ENCODE measurements at regions not wholly inside any gene's neighbourhood (a gene's known extent, or its start where the extent isn't known, plus 50 kb on each side); places are given as distances from the start of the nearest gene placed in this dataset.

DNA sequence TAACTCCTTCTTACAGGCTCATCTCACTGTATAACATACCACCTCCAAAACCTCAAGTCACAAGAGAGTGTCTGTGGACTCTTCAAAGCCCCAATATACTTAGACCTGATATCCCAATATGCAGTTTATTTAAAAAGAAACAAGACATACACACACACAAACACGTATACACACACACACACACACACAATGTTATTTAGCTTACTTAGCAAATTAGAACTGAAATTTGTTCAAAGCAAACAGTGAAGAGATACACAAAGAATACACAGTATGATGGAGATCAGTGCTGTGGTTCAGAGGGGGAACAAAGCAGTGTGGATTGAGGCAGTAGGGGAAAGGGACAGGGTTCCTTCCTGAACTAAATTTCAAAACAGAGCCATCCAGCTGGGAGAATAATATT lies 807.2 kb downstream of the IPMK start:
- no peak for TF ChIP-seq EP300 (IDR thresholded peaks at IDR 0.05)
- TF ChIP-seq, protein P1, sequence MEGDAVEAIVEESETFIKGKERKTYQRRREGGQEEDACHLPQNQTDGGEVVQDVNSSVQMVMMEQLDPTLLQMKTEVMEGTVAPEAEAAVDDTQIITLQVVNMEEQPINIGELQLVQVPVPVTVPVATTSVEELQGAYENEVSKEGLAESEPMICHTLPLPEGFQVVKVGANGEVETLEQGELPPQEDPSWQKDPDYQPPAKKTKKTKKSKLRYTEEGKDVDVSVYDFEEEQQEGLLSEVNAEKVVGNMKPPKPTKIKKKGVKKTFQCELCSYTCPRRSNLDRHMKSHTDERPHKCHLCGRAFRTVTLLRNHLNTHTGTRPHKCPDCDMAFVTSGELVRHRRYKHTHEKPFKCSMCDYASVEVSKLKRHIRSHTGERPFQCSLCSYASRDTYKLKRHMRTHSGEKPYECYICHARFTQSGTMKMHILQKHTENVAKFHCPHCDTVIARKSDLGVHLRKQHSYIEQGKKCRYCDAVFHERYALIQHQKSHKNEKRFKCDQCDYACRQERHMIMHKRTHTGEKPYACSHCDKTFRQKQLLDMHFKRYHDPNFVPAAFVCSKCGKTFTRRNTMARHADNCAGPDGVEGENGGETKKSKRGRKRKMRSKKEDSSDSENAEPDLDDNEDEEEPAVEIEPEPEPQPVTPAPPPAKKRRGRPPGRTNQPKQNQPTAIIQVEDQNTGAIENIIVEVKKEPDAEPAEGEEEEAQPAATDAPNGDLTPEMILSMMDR (IDR thresholded peaks at IDR 0.05), result no peak
- TF ChIP-seq POLR2A (IDR thresholded peaks at IDR 0.05), result no peak
- Histone ChIP-seq H3K4me1 (no peaks in the 10 kb centered on the region), H3K27ac (no peak overlapping the region), H3K36me3 (no peaks in the 10 kb centered on the region), H3K9me3 (no peaks in the 10 kb centered on the region), H3K27me3 (no peaks in the 10 kb centered on the region), H3K4me3 (no peak overlapping the region)
- DNase-seq (ENCODE audit: low spot score in 2 of 2), result no peak
- WGBS, 2 donors, result 58 to 80% methylated on average over 1 of the region's 1 CpG

DNA sequence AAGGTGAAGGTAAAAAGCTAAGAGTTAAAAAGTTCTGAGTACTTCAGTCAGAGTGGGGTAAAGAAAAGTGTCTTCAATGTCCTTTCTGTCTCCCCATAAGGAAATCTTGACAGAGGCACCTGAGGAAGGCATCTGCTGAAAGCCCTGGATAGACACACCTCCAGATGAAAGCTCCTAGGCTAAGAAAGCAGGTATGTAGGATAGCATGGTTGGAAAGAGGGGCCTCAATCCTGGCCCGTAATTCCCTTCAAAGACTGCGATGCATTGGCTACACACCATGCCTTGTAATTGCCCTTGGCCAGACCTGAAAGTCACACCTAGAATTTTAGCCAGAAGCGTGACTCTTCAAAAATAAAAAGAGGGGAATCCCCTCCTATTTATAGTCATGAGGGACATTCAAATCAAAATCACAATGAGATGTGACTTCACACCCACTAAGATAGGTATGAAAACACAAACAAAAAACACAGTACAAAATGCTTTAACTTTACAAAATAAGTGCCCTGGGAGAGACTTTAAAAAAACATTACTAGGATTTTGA lies 809.7 kb downstream of the IPMK start:
- Histone ChIP-seq H3K27ac (no peak overlapping the region), H3K27me3 (no peaks in the 10 kb centered on the region), H3K4me3 (no peak overlapping the region), H3K36me3 (no peaks in the 10 kb centered on the region), H3K4me1 (no peaks in the 10 kb centered on the region), H3K9me3 (no peaks in the 10 kb centered on the region)
- TF ChIP-seq POLR2A (IDR thresholded peaks at IDR 0.05) (no peak), EP300 (IDR thresholded peaks at IDR 0.05) (no peak)
- TF ChIP-seq, protein P1 (IDR thresholded peaks at IDR 0.05), result no peak
- WGBS, 2 donors, result 82 to 89% methylated on average over 3 of the region's 3 CpGs
- no peak for DNase-seq (ENCODE audit: low spot score in 2 of 2)

DNA sequence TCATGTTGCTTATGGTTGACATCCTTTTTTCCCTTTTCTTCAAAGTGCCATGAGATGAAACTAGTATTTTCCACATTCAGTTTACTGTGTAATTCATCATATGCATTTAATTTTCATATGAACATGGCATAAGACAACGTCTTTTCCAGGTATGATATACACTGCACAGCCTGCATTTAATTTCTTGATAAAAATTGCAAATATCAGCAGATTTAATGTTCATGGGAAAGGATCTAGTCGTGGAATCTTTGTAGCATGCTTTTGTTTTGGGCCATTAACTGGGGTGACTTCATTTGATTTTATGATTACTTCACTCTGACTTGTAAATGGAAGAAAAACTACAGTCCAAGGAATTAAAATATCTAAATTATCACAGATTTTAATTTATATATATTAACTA lies 837.3 kb downstream of the IPMK start:
- H3K4me1 ChIP-seq, result no peaks in the 10 kb centered on the region
- H3K9me3 ChIP-seq, result no peaks in the 10 kb centered on the region
- no peak for DNase-seq (ENCODE audit: low spot score in 2 of 2)
- 61 to 65% methylated on average over 2 of the region's 2 CpGs for WGBS, 2 donors
- H3K36me3 ChIP-seq, result no peaks in the 10 kb centered on the region
- no peak overlapping the region for H3K4me3 ChIP-seq
- TF ChIP-seq, protein P1 (IDR thresholded peaks at IDR 0.05), result no peak
- TF ChIP-seq POLR2A (IDR thresholded peaks at IDR 0.05), result no peak
- TF ChIP-seq EP300 (IDR thresholded peaks at IDR 0.05), result no peak
- no peaks in the 10 kb centered on the region for H3K27me3 ChIP-seq
- no peak overlapping the region for H3K27ac ChIP-seq

DNA sequence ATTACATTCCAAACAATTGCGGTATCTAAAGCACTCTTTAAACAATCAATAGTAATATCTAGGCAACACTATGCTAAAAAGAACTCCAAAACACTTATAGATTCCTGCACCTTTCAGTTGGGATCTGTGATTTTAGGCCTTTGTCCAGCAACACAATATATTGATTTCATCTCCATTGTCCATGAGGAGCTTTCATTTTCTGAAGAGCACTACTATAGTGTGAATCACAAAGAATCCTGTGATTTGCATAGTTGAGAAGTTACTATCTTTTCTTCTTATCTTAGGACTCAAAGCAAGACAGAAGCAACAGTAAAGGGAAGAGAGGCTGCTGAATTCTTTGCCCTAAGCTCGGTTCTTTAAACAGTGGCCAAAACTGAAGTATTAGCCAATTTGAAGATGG lies 846.8 kb downstream of the IPMK start:
- TF ChIP-seq EP300 (IDR thresholded peaks at IDR 0.05), result no peak
- TF ChIP-seq POLR2A (IDR thresholded peaks at IDR 0.05), result no peak
- TF ChIP-seq, protein P1 (IDR thresholded peaks at IDR 0.05), result no peak
- no peak for DNase-seq (ENCODE audit: low spot score in 2 of 2)
- H3K9me3 ChIP-seq, result peaks cover 0 to 6% (median 0%) of the 10 kb centered on the region in 4 donors
- no peaks in the 10 kb centered on the region for H3K27me3 ChIP-seq
- H3K4me3 ChIP-seq, result no peak overlapping the region
- H3K27ac ChIP-seq, result no peak overlapping the region
- no peaks in the 10 kb centered on the region for H3K4me1 ChIP-seq
- H3K36me3 ChIP-seq, result no peaks in the 10 kb centered on the region
- WGBS, 2 donors, result 83 to 90% methylated on average over 2 of the region's 2 CpGs

DNA sequence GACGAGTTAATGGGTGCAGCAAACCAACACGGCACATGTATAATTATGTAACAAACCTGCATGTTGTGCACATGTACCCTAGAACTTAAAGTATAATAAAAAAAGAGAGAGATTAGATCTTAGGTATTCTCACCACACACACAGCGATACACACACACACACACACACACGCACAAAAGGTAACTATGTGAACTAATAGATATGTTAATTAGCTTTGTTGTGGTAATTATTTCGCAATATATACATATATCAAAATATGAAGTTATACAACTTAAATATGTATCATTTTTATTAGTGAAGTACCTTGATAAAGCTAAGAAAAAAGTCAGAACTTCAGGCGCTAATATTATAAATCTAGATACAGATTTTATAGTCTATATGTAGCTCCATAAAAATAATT lies 849.2 kb downstream of the IPMK start:
- WGBS, 2 donors, result 93 to 96% methylated on average over 6 of the region's 6 CpGs

More for the DNA sequence above, 849.2 kb downstream of the IPMK start:
- TF ChIP-seq POLR2A (IDR thresholded peaks at IDR 0.05) (no peak), EP300 (IDR thresholded peaks at IDR 0.05) (no peak)
- TF ChIP-seq, protein P1 (IDR thresholded peaks at IDR 0.05), result no peak
- Histone ChIP-seq H3K4me3 (no peak overlapping the region), H3K9me3 (peaks cover 0 to 7% (median 0%) of the 10 kb centered on the region in 4 donors), H3K36me3 (no peaks in the 10 kb centered on the region), H3K27ac (no peak overlapping the region), H3K4me1 (no peaks in the 10 kb centered on the region), H3K27me3 (no peaks in the 10 kb centered on the region)
- DNase-seq (ENCODE audit: low spot score in 2 of 2), result no peak

Data from tibial nerve (tissue), 4 donors.